H1 (cell line): ENCODE measurements at regions not wholly inside any gene's neighbourhood (a gene's known extent, or its start where the extent isn't known, plus 50 kb on each side); places are given as distances from the start of the nearest gene placed in this dataset.

ENCODE experiments used
- CTCF ChIA-PET: fragments of 300-600 bp; sonication (Branson Sonifier 250); formaldehyde crosslinking; loops from one replicate; lab custom pipeline; 2021; ENCODE audit not compliant: partially characterized antibody; lab: Charles Lee
- POLR2A ChIA-PET: fragments of 300-600 bp; sonication (Branson Sonifier 250); formaldehyde crosslinking; loops from one replicate; lab custom pipeline; 2021; ENCODE audit warnings: inconsistent platforms; ENCODE audit not compliant: partially characterized antibody; lab: Charles Lee
- DNase-seq, 2 experiments: peaks; one replicate each; pipeline versions ENCODE4 v3.0.0 to v3.0.0-alpha.2; 2010 to 2022; ENCODE audit warnings: low spot score in 2 of 2, low read depth in 1 of 2, mixed read lengths in 1 of 2
- FAIRE-seq: peaks from 2 replicates; lab custom pipeline; 2011; peaks lifted over from hg19 to GRCh38; lab: Jason Lieb, UNC
- H2AFZ ChIP-seq: 2 replicates; pipeline ENCODE4 v1.8.1; 2012; ENCODE audit warnings: low read length, inconsistent platforms
- H2AK5ac ChIP-seq: 2 replicates; pipeline ENCODE4 v1.6.1; 2013; ENCODE audit warnings: low read depth, low read length
- H2BK120ac ChIP-seq: replicated peaks from 2 replicates; pipeline ENCODE3; 2013; ENCODE audit warnings: low read depth, low read length, inconsistent platforms
- H2BK12ac ChIP-seq: 2 replicates; pipeline ENCODE4 v1.6.1; 2013; ENCODE audit warnings: low read depth, low read length
- H2BK15ac ChIP-seq: 2 replicates; pipeline ENCODE4 v1.6.1; 2013; ENCODE audit warnings: low read length
- H2BK20ac ChIP-seq: 2 replicates; pipeline ENCODE4 v1.6.1; 2013; ENCODE audit warnings: low read length
- H2BK5ac ChIP-seq: 2 replicates; pipeline ENCODE4 v1.6.1; 2013; ENCODE audit warnings: low read depth, low read length
- H3K14ac ChIP-seq: 2 replicates; pipeline ENCODE4 v1.6.1; 2013; ENCODE audit warnings: inconsistent platforms; ENCODE audit not compliant: insufficient read length
- H3K18ac ChIP-seq: 2 replicates; pipeline ENCODE4 v1.6.1; 2013; ENCODE audit warnings: low read length; ENCODE audit errors: extremely low read depth
- H3K23ac ChIP-seq: 2 replicates; pipeline ENCODE4 v1.6.1; 2013; ENCODE audit warnings: inconsistent platforms; ENCODE audit not compliant: insufficient read length
- H3K23me2 ChIP-seq: 2 replicates; pipeline ENCODE4 v1.6.1; 2013; ENCODE audit warnings: low read depth, low read length
- H3K27ac ChIP-seq: 2 replicates; pipeline ENCODE4 v1.6.1; 2011; ENCODE audit warnings: low read depth, low read length, inconsistent platforms
- H3K27me3 ChIP-seq, 4 experiments: replicated peaks in 1 of 4; 1 replicate in 1 of 4; 2 replicates in 3 of 4; pipeline versions ENCODE4 v1.6.1 to v1.8.1; 2011 to 2013; ENCODE audit warnings: low read length in 3 of 4, mild to moderate bottlenecking in 3 of 4, inconsistent platforms in 2 of 4, mixed read lengths in 2 of 4, moderate library complexity in 1 of 4; ENCODE audit not compliant: control insufficient read depth in 3 of 4, insufficient read depth in 3 of 4; ENCODE audit errors: extremely low read depth in 1 of 4
- H3K36me3 ChIP-seq, 4 experiments: 2 replicates each; pipeline versions ENCODE4 v1.6.1 to v1.8.1; 2011 to 2013; ENCODE audit warnings: mild to moderate bottlenecking in 4 of 4, low read length in 3 of 4, moderate library complexity in 2 of 4, control low read depth in 1 of 4, inconsistent platforms in 1 of 4; ENCODE audit not compliant: insufficient read depth in 4 of 4, control insufficient read depth in 2 of 4
- H3K4ac ChIP-seq: replicated peaks from 2 replicates; pipeline ENCODE3; 2013; ENCODE audit warnings: low read length, low read depth, mixed read lengths, inconsistent platforms; ENCODE audit not compliant: insufficient read length
- H3K4me1 ChIP-seq, 4 experiments: replicated peaks in 1 of 4; 1 replicate in 1 of 4; 2 replicates in 3 of 4; pipeline versions ENCODE4 v1.6.1 to v1.8.1; 2011 to 2013; ENCODE audit warnings: low read length in 3 of 4, inconsistent platforms in 2 of 4, mixed read lengths in 1 of 4; ENCODE audit not compliant: insufficient read depth in 4 of 4, control insufficient read depth in 3 of 4
- H3K4me2 ChIP-seq, 2 experiments: 2 replicates each; pipeline versions ENCODE4 v1.6.1 to v1.8.1; 2011 to 2013; ENCODE audit warnings: low read depth in 2 of 2, low read length in 2 of 2, control low read depth in 1 of 2, inconsistent platforms in 1 of 2, mild to moderate bottlenecking in 1 of 2; ENCODE audit not compliant: insufficient read depth in 1 of 2
- H3K4me3 ChIP-seq, 4 experiments: fragments of 200-600, 300-600 bp in 1 of 4; sonication (generic), shearing (Covaris generic), sonication (Bioruptor Twin) in 1 of 4; 2 replicates each; pipeline versions ENCODE4 v1.5.1 to v1.8.1; 2011 to 2016; ENCODE audit warnings: low read length in 4 of 4, low read depth in 3 of 4, control low read depth in 2 of 4, inconsistent platforms in 2 of 4, mild to moderate bottlenecking in 2 of 4, mixed read lengths in 1 of 4, moderate library complexity in 1 of 4; ENCODE audit not compliant: insufficient read depth in 2 of 4; ENCODE audit errors: extremely low read depth in 1 of 4
- H3K56ac ChIP-seq: replicated peaks from 2 replicates; pipeline ENCODE3; 2013; ENCODE audit warnings: low read depth, mild to moderate bottlenecking, mixed read lengths, low read length, inconsistent platforms; ENCODE audit not compliant: insufficient read length
- H3K79me1 ChIP-seq: 2 replicates; pipeline ENCODE4 v1.6.1; 2013; ENCODE audit warnings: low read depth, low read length, control low read depth
- H3K79me2 ChIP-seq, 2 experiments: 2 replicates each; pipeline versions ENCODE4 v1.6.1 to v1.8.1; 2012 to 2013; ENCODE audit warnings: low read length in 2 of 2, mild to moderate bottlenecking in 2 of 2, inconsistent platforms in 1 of 2; ENCODE audit not compliant: insufficient read depth in 2 of 2, control insufficient read depth in 1 of 2
- H3K9ac ChIP-seq, 4 experiments: replicated peaks in 1 of 4; 1 replicate in 1 of 4; 2 replicates in 3 of 4; pipeline versions ENCODE4 v1.6.1 to v1.8.1; 2011 to 2013; ENCODE audit warnings: low read depth in 3 of 4, low read length in 3 of 4, control low read depth in 2 of 4, mild to moderate bottlenecking in 2 of 4, moderate library complexity in 2 of 4, inconsistent platforms in 1 of 4; ENCODE audit errors: extremely low read depth in 1 of 4
- H3K9me3 ChIP-seq, 2 experiments: 2 replicates each; pipeline versions ENCODE4 v1.6.1 to v1.8.1; 2012 to 2013; ENCODE audit warnings: mild to moderate bottlenecking in 2 of 2, moderate library complexity in 2 of 2, control low read depth in 1 of 2, inconsistent platforms in 1 of 2, low read depth in 1 of 2, low read length in 1 of 2, mixed read lengths in 1 of 2; ENCODE audit not compliant: insufficient read depth in 2 of 2
- H4K20me1 ChIP-seq, 2 experiments: replicated peaks in 1 of 2; 2 replicates each; pipeline versions ENCODE3 to v1.8.1; 2011 to 2013; ENCODE audit warnings: inconsistent platforms in 2 of 2, low read length in 2 of 2, mild to moderate bottlenecking in 1 of 2; ENCODE audit not compliant: insufficient read depth in 2 of 2, control insufficient read depth in 1 of 2
- H4K5ac ChIP-seq: 2 replicates; pipeline ENCODE4 v1.6.1; 2013; ENCODE audit warnings: low read length, low read depth, mixed read lengths, inconsistent platforms; ENCODE audit not compliant: insufficient read length
- H4K8ac ChIP-seq: 2 replicates; pipeline ENCODE4 v1.8.0; 2013; ENCODE audit warnings: mild to moderate bottlenecking, moderate library complexity, low read length, inconsistent platforms; ENCODE audit not compliant: insufficient read depth; ENCODE audit errors: extremely low read depth
- H4K91ac ChIP-seq: replicated peaks from 2 replicates; pipeline ENCODE3; 2013; ENCODE audit warnings: low read length, mixed read lengths, inconsistent platforms; ENCODE audit not compliant: insufficient read length
- BRCA1 ChIP-seq: IDR thresholded peaks from 2 replicates; pipeline ENCODE4 v1.6.1; 2012; ENCODE audit warnings: low read depth, low read length, improper control_type of control experiment
- CEBPB ChIP-seq: IDR thresholded peaks from 2 replicates; pipeline ENCODE4 v1.6.1; 2012; ENCODE audit warnings: low read depth, low read length
- CHD2 ChIP-seq: IDR thresholded peaks from 2 replicates; pipeline ENCODE4 v1.6.1; 2012; ENCODE audit warnings: low read length, improper control_type of control experiment
- CREB1 ChIP-seq: IDR thresholded peaks from 2 replicates; pipeline ENCODE4 v1.6.1; 2012; ENCODE audit warnings: inconsistent platforms
- EGR1 ChIP-seq: IDR thresholded peaks from 2 replicates; pipeline ENCODE4 v1.6.1; 2011; ENCODE audit warnings: low read depth, low read length, borderline replicate concordance
- GABPA ChIP-seq: IDR thresholded peaks from 2 replicates; pipeline ENCODE4 v1.6.1; 2011; ENCODE audit warnings: mild to moderate bottlenecking, low read length, moderate library complexity, borderline replicate concordance; ENCODE audit not compliant: insufficient read depth
- HDAC6 ChIP-seq: IDR thresholded peaks from one replicate; pipeline ENCODE4 v1.7.1; 2012; ENCODE audit warnings: low read depth, mild to moderate bottlenecking, inconsistent platforms, low read length, moderate library complexity
- MAX ChIP-seq: IDR thresholded peaks from 2 replicates; pipeline ENCODE4 v1.6.1; 2012; ENCODE audit warnings: inconsistent platforms
- NRF1 ChIP-seq: IDR thresholded peaks from 2 replicates; pipeline ENCODE4 v1.6.1; 2011; ENCODE audit warnings: mild to moderate bottlenecking, low read depth, low read length, improper control_type of control experiment
- PHF8 ChIP-seq: fragments of 200-600 bp; sonication (generic); conservative IDR thresholded peaks from 2 replicates; pipeline ENCODE4 v1.7.1; 2012; ENCODE audit warnings: low read depth, mild to moderate bottlenecking, inconsistent platforms, low read length, moderate library complexity
- RNF2 ChIP-seq: fragments of 200-900, 300-1000 bp; sonication (generic); IDR thresholded peaks from 2 replicates; pipeline ENCODE4 v1.7.1; 2016; ENCODE audit warnings: borderline replicate concordance, low read depth, mild to moderate bottlenecking, antibody characterized with exemption, low read length; ENCODE audit not compliant: poor library complexity, severe bottlenecking; ENCODE audit errors: missing control alignments
- WGBS, 2 experiments: shearing (Covaris generic) in 1 of 2; methylation state at CpG; one replicate each; pipeline versions ENCODE4 v1.1.6 to v1.1.7; 2013 to 2015; ENCODE audit warnings: low lambda C conversion rate in 2 of 2, mixed read lengths in 2 of 2, inconsistent platforms in 1 of 2, low coverage in 1 of 2, missing lambda C conversion rate in 1 of 2; ENCODE audit not compliant: insufficient replicate concordance in 2 of 2, insufficient coverage in 1 of 2, insufficient read length in 1 of 2; ENCODE audit errors: extremely low coverage in 1 of 2, missing lambda C conversion rate in 1 of 2; 5-methylcytosine and 5-hydroxymethylcytosine counted together

- Histone ChIP-seq H3K9me3 (0 out of 4 replicates have a peak, but pooled peaks cover 0 to 2% of the 10 kb centered on the region in 2 experiments), H3K4ac (no peak overlapping the region), H3K14ac (no peak overlapping the region), H3K9ac (no peak overlapping the region), H4K91ac (no peak overlapping the region), H4K5ac (no peak overlapping the region), H2AK5ac (no peak overlapping the region), H2BK12ac (no peak overlapping the region), H3K4me2 (no peak overlapping the region), H2BK15ac (no peak overlapping the region), H3K23me2 (no peaks in the 10 kb centered on the region), H2BK5ac (no peak overlapping the region), H3K18ac (no peak overlapping the region), H3K56ac (no peak overlapping the region), H3K36me3 (no peaks in the 10 kb centered on the region), H3K27me3 (no peaks in the 10 kb centered on the region; a peak in 1 of 7 replicates), H3K79me1 (no peaks in the 10 kb centered on the region), H3K23ac (no peak overlapping the region), H4K8ac (no peak overlapping the region), H3K79me2 (no peaks in the 10 kb centered on the region), H3K4me3 (no peak overlapping the region), H2BK120ac (no peak overlapping the region), H2BK20ac (no peak overlapping the region), H3K27ac (no peak overlapping the region), H2AFZ (no peak overlapping the region), H4K20me1 (no peaks in the 10 kb centered on the region), H3K4me1 (no peaks in the 10 kb centered on the region; a peak in 2 of 7 replicates)
- TF ChIP-seq CHD2 (no peak), EGR1 (no peak), HDAC6 (no peak), GABPA (no peak), CEBPB (no peak), RNF2 (no peak), CREB1 (no peak), NRF1 (no peak), PHF8 (no peak), BRCA1 (no peak), MAX (no peak)
- FAIRE-seq (peak; percentile 7), DNase-seq (no peak)
- WGBS, 2 experiments = 93% methylated on average over 4 of the region's 4 CpGs; no CpG with 5 or more reads in 1 of the 2 experiments
- POLR2A ChIA-PET = interaction anchor here (0.7 to 1.6 kb wide), 2 partner anchors 10 to 55 kb away, joined by 3 read pairs; no protein-coding TSS in a partner anchor
- CTCF ChIA-PET = interaction anchor here (0.9 to 1.6 kb wide), 3 partner anchors 11 to 116 kb away, joined by 3 to 5 read pairs (median 3); no protein-coding TSS in a partner anchor
Observed at GRCh38 chr12:4223273-4223845, 50.2 kb upstream of the CCND2 start.
